ENCODE measurements at regions not wholly inside any gene's neighbourhood (a gene's known extent, or its start where the extent isn't known, plus 50 kb on each side); places are given as distances from the start of the nearest gene placed in this dataset.

- Histone ChIP-seq H3K27ac (no peak overlapping the region), H3K4me1 (peaks cover 0 to 11% (median 0%) of the 10 kb centered on the region in 4 donors), H3K4me3 (no peak overlapping the region), H3K27me3 (peaks cover 0 to 20% of the 10 kb centered on the region in 2 donors), H3K36me3 (no peaks in the 10 kb centered on the region), H3K9me3 (no peaks in the 10 kb centered on the region)
- TF ChIP-seq POLR2A (IDR thresholded peaks at IDR 0.05) (no peak), EP300 (IDR thresholded peaks at IDR 0.05) (no peak)
- TF ChIP-seq, protein P1, sequence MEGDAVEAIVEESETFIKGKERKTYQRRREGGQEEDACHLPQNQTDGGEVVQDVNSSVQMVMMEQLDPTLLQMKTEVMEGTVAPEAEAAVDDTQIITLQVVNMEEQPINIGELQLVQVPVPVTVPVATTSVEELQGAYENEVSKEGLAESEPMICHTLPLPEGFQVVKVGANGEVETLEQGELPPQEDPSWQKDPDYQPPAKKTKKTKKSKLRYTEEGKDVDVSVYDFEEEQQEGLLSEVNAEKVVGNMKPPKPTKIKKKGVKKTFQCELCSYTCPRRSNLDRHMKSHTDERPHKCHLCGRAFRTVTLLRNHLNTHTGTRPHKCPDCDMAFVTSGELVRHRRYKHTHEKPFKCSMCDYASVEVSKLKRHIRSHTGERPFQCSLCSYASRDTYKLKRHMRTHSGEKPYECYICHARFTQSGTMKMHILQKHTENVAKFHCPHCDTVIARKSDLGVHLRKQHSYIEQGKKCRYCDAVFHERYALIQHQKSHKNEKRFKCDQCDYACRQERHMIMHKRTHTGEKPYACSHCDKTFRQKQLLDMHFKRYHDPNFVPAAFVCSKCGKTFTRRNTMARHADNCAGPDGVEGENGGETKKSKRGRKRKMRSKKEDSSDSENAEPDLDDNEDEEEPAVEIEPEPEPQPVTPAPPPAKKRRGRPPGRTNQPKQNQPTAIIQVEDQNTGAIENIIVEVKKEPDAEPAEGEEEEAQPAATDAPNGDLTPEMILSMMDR (IDR thresholded peaks at IDR 0.05) = no peak
- no peak for DNase-seq (ENCODE audit: low spot score in 2 of 2)
- WGBS, 2 donors = 87% methylated on average over 9 of the region's 9 CpGs
Observed at GRCh38 chr6:166761801-166762200, 134.8 kb upstream of the RPS6KA2 start.

GRCh38 chr6:166760288-166760687, 133.2 kb upstream of the RPS6KA2 start:
- no peak overlapping the region for H3K27ac ChIP-seq
- DNase-seq (ENCODE audit: low spot score in 2 of 2) = no peak
- peaks cover 0 to 27% of the 10 kb centered on the region in 2 donors for H3K27me3 ChIP-seq

GRCh38 chr6:166758136-166758704, 131.2 kb upstream of the RPS6KA2 start:
- Histone ChIP-seq H3K4me1 (peaks cover 0 to 11% (median 0%) of the 10 kb centered on the region in 4 donors), H3K36me3 (no peaks in the 10 kb centered on the region), H3K27ac (no peak overlapping the region), H3K27me3 (peaks cover 0 to 29% of the 10 kb centered on the region in 2 donors), H3K9me3 (no peaks in the 10 kb centered on the region), H3K4me3 (no peak overlapping the region)
- TF ChIP-seq POLR2A (IDR thresholded peaks at IDR 0.05) (no peak), EP300 (IDR thresholded peaks at IDR 0.05) (no peak)
- TF ChIP-seq, protein P1 (IDR thresholded peaks at IDR 0.05) = no peak
- no peak for DNase-seq (ENCODE audit: low spot score in 2 of 2)
- WGBS, 2 donors = 69 to 76% methylated on average over 15 of the region's 15 CpGs

More at GRCh38 chr6:166760288-166760687, 133.2 kb upstream of the RPS6KA2 start:
- WGBS, 2 donors = 88 to 90% methylated on average over 11 of the region's 11 CpGs
- Histone ChIP-seq H3K4me3 (no peak overlapping the region), H3K9me3 (no peaks in the 10 kb centered on the region), H3K4me1 (peaks cover 0 to 11% (median 0%) of the 10 kb centered on the region in 4 donors), H3K36me3 (no peaks in the 10 kb centered on the region)
- TF ChIP-seq POLR2A (IDR thresholded peaks at IDR 0.05) = no peak
- TF ChIP-seq EP300 (IDR thresholded peaks at IDR 0.05) = no peak
- TF ChIP-seq, protein P1 (IDR thresholded peaks at IDR 0.05) = no peak

GRCh38 chr6:166757232-166758135, 130.4 kb upstream of the RPS6KA2 start:
- no peak overlapping the region for H3K27ac ChIP-seq
- WGBS, 2 donors = 13 to 21% methylated on average over 24 of the region's 24 CpGs
- TF ChIP-seq, protein P1 (IDR thresholded peaks at IDR 0.05) = no peak
- TF ChIP-seq POLR2A (IDR thresholded peaks at IDR 0.05) = no peak
- no peak for TF ChIP-seq EP300 (IDR thresholded peaks at IDR 0.05)

More at GRCh38 chr6:166757232-166758135, 130.4 kb upstream of the RPS6KA2 start:
- no peak for DNase-seq (ENCODE audit: low spot score in 2 of 2)
- peaks cover 0 to 11% (median 0%) of the 10 kb centered on the region in 4 donors for H3K4me1 ChIP-seq
- peak overlapping the region in 1 of 4 donors; percentile 6 for H3K4me3 ChIP-seq
- H3K27me3 ChIP-seq = peaks cover 0 to 29% of the 10 kb centered on the region in 2 donors
- no peaks in the 10 kb centered on the region for H3K36me3 ChIP-seq
- H3K9me3 ChIP-seq = no peaks in the 10 kb centered on the region

All from tibial nerve (tissue), 4 donors.